PC-9 (cell line): ENCODE measurements at regions not wholly inside any gene's neighbourhood (a gene's known extent, or its start where the extent isn't known, plus 50 kb on each side); places are given as distances from the start of the nearest gene placed in this dataset.

Experiments
- BruUV-seq: library from RNA; stranded (reverse); fragments of 400-500 nt; replicated peaks from 2 replicates; lab custom pipeline; 2021; lab: Mats Ljungman, UMichigan
- CTCF ChIA-PET: fragments of 300-600 bp; sonication (Branson Sonifier 250); formaldehyde crosslinking; loops from one replicate; lab custom pipeline; 2022; ENCODE audit warnings: antibody characterized with exemption; lab: Charles Lee
- POLR2A ChIA-PET: fragments of 300-600 bp; sonication (Branson Sonifier 250); formaldehyde crosslinking; loops from one replicate; lab custom pipeline; 2022; ENCODE audit warnings: antibody characterized with exemption; ENCODE audit not compliant: unreplicated experiment; lab: Charles Lee
- DNase-seq, 2 experiments: peaks; one replicate each; pipeline versions ENCODE4 v3.0.0 to v3.0.0-alpha.2; 2015 to 2022; ENCODE audit warnings: mixed read lengths in 1 of 2
- H2AFZ ChIP-seq: fragments of 200-600 bp; sonication (generic); 2 replicates; pipeline ENCODE4 v1.8.1; 2017; ENCODE audit warnings: antibody characterized with exemption
- H3F3A ChIP-seq: fragments of 200-600 bp; sonication (generic); 2 replicates; pipeline ENCODE4 v1.8.1; 2017; ENCODE audit warnings: antibody characterized with exemption, mild to moderate bottlenecking, low read depth; ENCODE audit not compliant: insufficient read depth
- H3K27ac ChIP-seq: fragments of 200-600 bp; sonication (generic); 2 replicates; pipeline ENCODE4 v1.6.1; 2016; ENCODE audit warnings: mixed run types
- H3K27me3 ChIP-seq: fragments of 200-600 bp; sonication (generic); 2 replicates; pipeline ENCODE4 v1.6.1; 2016; ENCODE audit warnings: low read depth, mixed run types; ENCODE audit not compliant: insufficient read depth
- H3K36me3 ChIP-seq: fragments of 200-600 bp; sonication (generic); 2 replicates; pipeline ENCODE4 v1.6.1; 2016; ENCODE audit warnings: low read depth, mixed run types
- H3K4me1 ChIP-seq: fragments of 200-600 bp; sonication (generic); replicated peaks from 2 replicates; pipeline ENCODE4 v1.6.1; 2016; ENCODE audit warnings: mixed run types; ENCODE audit not compliant: insufficient read depth
- H3K4me2 ChIP-seq: fragments of 200-600 bp; sonication (generic); 2 replicates; pipeline ENCODE4 v1.6.1; 2017; ENCODE audit warnings: mixed run types
- H3K4me3 ChIP-seq: fragments of 200-600 bp; sonication (generic); 2 replicates; pipeline ENCODE4 v1.6.1; 2016; ENCODE audit warnings: mixed run types
- H3K79me2 ChIP-seq: fragments of 200-600 bp; sonication (generic); 2 replicates; pipeline ENCODE4 v1.6.1; 2017; ENCODE audit warnings: low read depth, mixed run types
- H3K9me2 ChIP-seq: fragments of 200-600 bp; sonication (generic); 2 replicates; pipeline ENCODE4 v1.8.1; 2017; ENCODE audit warnings: mild to moderate bottlenecking; ENCODE audit not compliant: insufficient read depth
- H3K9me3 ChIP-seq: fragments of 200-600 bp; sonication (generic); 2 replicates; pipeline ENCODE4 v1.8.1; 2016; ENCODE audit warnings: low read depth; ENCODE audit not compliant: insufficient read depth
- H4K20me1 ChIP-seq: fragments of 200-600 bp; sonication (generic); 2 replicates; pipeline ENCODE4 v1.8.1; 2017; ENCODE audit not compliant: insufficient read depth
- CTCF ChIP-seq: fragments of 200-600 bp; sonication (generic); conservative IDR thresholded peaks from 2 replicates; pipeline ENCODE4 v1.6.1; 2017; ENCODE audit warnings: mixed run types, antibody characterized with exemption, mild to moderate bottlenecking, moderate library complexity
- EZH2 ChIP-seq: fragments of 200-600 bp; sonication (generic); IDR thresholded peaks from 2 replicates; pipeline ENCODE4 v1.8.0; 2017; ENCODE audit warnings: antibody characterized with exemption, low read depth
- intact Hi-C: fragments of 100-400 bp; cut with micrococcal nuclease; formaldehyde crosslinking; loops from one replicate; pipeline ENCODE4 v1.10.0; 2022; ENCODE audit not compliant: unreplicated experiment

- Histone ChIP-seq H3K4me2 (no peak overlapping the region), H2AFZ (no peak overlapping the region), H3F3A (no peaks in the 10 kb centered on the region), H3K79me2 (no peaks in the 10 kb centered on the region), H3K9me3 (no peaks in the 10 kb centered on the region), H3K27me3 (peaks cover 4% of the 10 kb centered on the region; the same call in 1 of the 2 replicates), H3K4me1 (no peaks in the 10 kb centered on the region), H3K27ac (no peak overlapping the region), H3K9me2 (no peaks in the 10 kb centered on the region), H3K4me3 (no peak overlapping the region), H4K20me1 (no peaks in the 10 kb centered on the region), H3K36me3 (no peaks in the 10 kb centered on the region)
- TF ChIP-seq CTCF (no peak), EZH2 (no peak)
- no TSS peak for BruUV-seq
- ChIA-PET CTCF (no interaction called here), POLR2A (no interaction called here)
- DNase-seq = no peak
- intact Hi-C loops = no loop called here
Measured at GRCh38 chr4:182143822-182144625, 99.2 kb upstream of the TENM3 start.

GRCh38 chr4:182144626-182145333 is 98.4 kb upstream of the TENM3 start:
- CTCF ChIA-PET = no interaction called here
- Histone ChIP-seq H3K4me1 (no peaks in the 10 kb centered on the region), H3K27ac (no peak overlapping the region), H3K9me3 (no peaks in the 10 kb centered on the region), H3K9me2 (no peaks in the 10 kb centered on the region), H3K79me2 (no peaks in the 10 kb centered on the region), H3K4me2 (no peak overlapping the region), H2AFZ (no peak overlapping the region), H4K20me1 (no peaks in the 10 kb centered on the region), H3K4me3 (no peak overlapping the region), H3K27me3 (no peaks in the 10 kb centered on the region), H3K36me3 (no peaks in the 10 kb centered on the region), H3F3A (no peaks in the 10 kb centered on the region)
- POLR2A ChIA-PET = no interaction called here
- intact Hi-C loops = no loop called here
- no TSS peak for BruUV-seq
- TF ChIP-seq CTCF (no peak), EZH2 (no peak)
- no peak for DNase-seq

GRCh38 chr4:182145334-182145905 is 97.8 kb upstream of the TENM3 start:
- H3K27me3 ChIP-seq = no peaks in the 10 kb centered on the region
- intact Hi-C loops = no loop called here
- H3K36me3 ChIP-seq = no peaks in the 10 kb centered on the region
- DNase-seq = no peak
- no peaks in the 10 kb centered on the region for H3K4me1 ChIP-seq
- no peak overlapping the region for H3K4me2 ChIP-seq
- no peaks in the 10 kb centered on the region for H3K79me2 ChIP-seq
- no peak overlapping the region for H3K4me3 ChIP-seq
- BruUV-seq = no TSS peak
- no peaks in the 10 kb centered on the region for H3K9me3 ChIP-seq
- ChIA-PET POLR2A (no interaction called here), CTCF (no interaction called here)
- H3K9me2 ChIP-seq = no peaks in the 10 kb centered on the region
- H2AFZ ChIP-seq = no peak overlapping the region
- TF ChIP-seq EZH2 = no peak
- TF ChIP-seq CTCF = no peak
- no peak overlapping the region for H3K27ac ChIP-seq
- H4K20me1 ChIP-seq = no peaks in the 10 kb centered on the region
- no peaks in the 10 kb centered on the region for H3F3A ChIP-seq
